Left lobe of liver (tissue), 2 donors: ENCODE measurements at regions not wholly inside any gene's neighbourhood (a gene's known extent, or its start where the extent isn't known, plus 50 kb on each side); places are given as distances from the start of the nearest gene placed in this dataset.
"Not testable (repeated sequence)": the region's sequence is repeated elsewhere in the genome, so short reads cannot be mapped to it uniquely, and the experiment has no call there.

Source experiments
- ATAC-seq: fragments of 200-7000 bp; cut with Tn5 transposase; one replicate; pipeline ENCODE4 v1.9.1; 2020; ENCODE audit warnings: mild to moderate bottlenecking, moderate library complexity
- DNase-seq: peaks from one replicate; pipeline ENCODE4 v3.0.0-alpha.2; 2020; ENCODE audit warnings: low spot score
- donor health status: DM: no; HTN: no; CAD: no; lungs with moderate emphysema.
- donor health status: DM: no; HTN: yes; CAD: no.

GRCh38 chr4:58871509-58871908, 1761.3 kb upstream of the IGFBP7 start:
- DNase-seq (no peak), ATAC-seq (no peak)

GRCh38 chr4:58849026-58849425, 1738.8 kb upstream of the IGFBP7 start:
- DNase-seq (no peak), ATAC-seq (no peak)

- DNase-seq, result no peak
Measured at GRCh38 chr4:58843455-58843854, 1733.3 kb upstream of the IGFBP7 start.

GRCh38 chr4:58833126-58833525, 1722.9 kb upstream of the IGFBP7 start:
- DNase-seq (no peak), ATAC-seq (no peak)

More at GRCh38 chr4:58843455-58843854, 1733.3 kb upstream of the IGFBP7 start:
- no peak for ATAC-seq

- DNase-seq, result no peak
- ATAC-seq, result no peak
Measured at GRCh38 chr4:58825278-58825677, 1715.1 kb upstream of the IGFBP7 start.

- not testable (repeated sequence) for ATAC-seq, DNase-seq
Measured at GRCh38 chr4:58818560-58818959, 1708.4 kb upstream of the IGFBP7 start.

- no peak for DNase-seq
- ATAC-seq, result no peak
Measured at GRCh38 chr4:58809948-58810347, 1699.8 kb upstream of the IGFBP7 start.

GRCh38 chr4:58809366-58809765, 1699.2 kb upstream of the IGFBP7 start:
- ATAC-seq, result no peak
- no peak for DNase-seq

- ATAC-seq (no peak), DNase-seq (no peak)
Measured at GRCh38 chr4:58808817-58809216, 1698.6 kb upstream of the IGFBP7 start.

- no peak for DNase-seq
- no peak for ATAC-seq
Measured at GRCh38 chr4:58807843-58808615, 1697.8 kb upstream of the IGFBP7 start.

- ATAC-seq, result no peak
- DNase-seq, result no peak
Measured at GRCh38 chr4:58776627-58777026, 1666.4 kb upstream of the IGFBP7 start.

GRCh38 chr4:58767598-58767997, 1657.4 kb upstream of the IGFBP7 start:
- no peak for DNase-seq
- no peak for ATAC-seq

GRCh38 chr4:58766763-58767162, 1656.6 kb upstream of the IGFBP7 start:
- DNase-seq (no peak), ATAC-seq (no peak)

GRCh38 chr4:58761563-58761962, 1651.4 kb upstream of the IGFBP7 start:
- ATAC-seq (no peak), DNase-seq (no peak)

- ATAC-seq, result no peak
- no peak for DNase-seq
Measured at GRCh38 chr4:58760737-58761136, 1650.6 kb upstream of the IGFBP7 start.

- DNase-seq (no peak), ATAC-seq (no peak)
Measured at GRCh38 chr4:58760100-58760499, 1649.9 kb upstream of the IGFBP7 start.

GRCh38 chr4:58749206-58749605, 1639.0 kb upstream of the IGFBP7 start:
- ATAC-seq (no peak), DNase-seq (no peak)

- no peak for ATAC-seq
- DNase-seq, result no peak
Measured at GRCh38 chr4:58740897-58741296, 1630.7 kb upstream of the IGFBP7 start.

- no peak for DNase-seq
- no peak for ATAC-seq
Measured at GRCh38 chr4:58739275-58739674, 1629.1 kb upstream of the IGFBP7 start.

- no peak for DNase-seq
- no peak for ATAC-seq
Measured at GRCh38 chr4:58738375-58738774, 1628.2 kb upstream of the IGFBP7 start.

GRCh38 chr4:58734030-58734674, 1624.0 kb upstream of the IGFBP7 start:
- DNase-seq (no peak), ATAC-seq (no peak)

GRCh38 chr4:58732973-58733372, 1622.8 kb upstream of the IGFBP7 start:
- DNase-seq (no peak), ATAC-seq (no peak)

- DNase-seq (no peak), ATAC-seq (no peak)
Measured at GRCh38 chr4:58723954-58724353, 1613.8 kb upstream of the IGFBP7 start.
